ENCODE measurements at regions not wholly inside any gene's neighbourhood (a gene's known extent, or its start where the extent isn't known, plus 50 kb on each side); places are given as distances from the start of the nearest gene placed in this dataset.

GRCh38 chr13:104267206-104267811 lies 1201.1 kb upstream of the SLC10A2 start:
- H3K27ac ChIP-seq (ENCODE audit: low read length): no peak overlapping the region
- H3K9me3 ChIP-seq (ENCODE audit: insufficient read depth, low read length, severe bottlenecking): no peaks in the 10 kb centered on the region
- no peak overlapping the region for H3K4me3 ChIP-seq (ENCODE audit: low read depth in 1 of 2, low read length in 2 of 2)
- no peak for TF ChIP-seq EZH2 (IDR thresholded peaks at IDR 0.05; ENCODE audit: borderline replicate concordance, low read depth, low read length, severe bottlenecking)
- no peak for TF ChIP-seq CTCF (IDR thresholded peaks at IDR 0.05; ENCODE audit: borderline replicate concordance, extremely low read depth, low read length, poor library complexity, severe bottlenecking)
- H2AFZ ChIP-seq (ENCODE audit: low read depth, low read length): no peak overlapping the region
- no peak overlapping the region for H3K4me2 ChIP-seq (ENCODE audit: insufficient read depth, low read length)
- no peak for DNase-seq
- H3K9ac ChIP-seq (ENCODE audit: low read depth, low read length): no peak overlapping the region
- no peaks in the 10 kb centered on the region for H3K36me3 ChIP-seq (ENCODE audit: insufficient read depth, low read length)
- ATAC-seq (ENCODE audit: insufficient read depth, low read depth): no peak
- no peaks in the 10 kb centered on the region for H4K20me1 ChIP-seq (ENCODE audit: insufficient read depth, low read length)
- no peaks in the 10 kb centered on the region for H3K27me3 ChIP-seq (ENCODE audit: insufficient read depth, low read length, poor library complexity)
- no peaks in the 10 kb centered on the region for H3K79me2 ChIP-seq (ENCODE audit: insufficient read depth, low read length)
- H3K4me1 ChIP-seq (ENCODE audit: insufficient read depth, low read length): no peaks in the 10 kb centered on the region

GRCh38 chr13:104256701-104257100 lies 1190.5 kb upstream of the SLC10A2 start:
- DNase-seq (no peak), ATAC-seq (ENCODE audit: insufficient read depth, low read depth) (no peak)
- Histone ChIP-seq H3K27me3 (ENCODE audit: insufficient read depth, low read length, poor library complexity) (no peaks in the 10 kb centered on the region), H3K4me1 (ENCODE audit: insufficient read depth, low read length) (no peaks in the 10 kb centered on the region), H3K27ac (ENCODE audit: low read length) (no peak overlapping the region), H3K4me2 (ENCODE audit: insufficient read depth, low read length) (no peak overlapping the region), H3K4me3 (ENCODE audit: low read depth in 1 of 2, low read length in 2 of 2) (no peak overlapping the region), H3K36me3 (ENCODE audit: insufficient read depth, low read length) (no peaks in the 10 kb centered on the region), H3K79me2 (ENCODE audit: insufficient read depth, low read length) (no peaks in the 10 kb centered on the region), H4K20me1 (ENCODE audit: insufficient read depth, low read length) (no peaks in the 10 kb centered on the region), H2AFZ (ENCODE audit: low read depth, low read length) (no peak overlapping the region), H3K9ac (ENCODE audit: low read depth, low read length) (no peak overlapping the region), H3K9me3 (ENCODE audit: insufficient read depth, low read length, severe bottlenecking) (no peaks in the 10 kb centered on the region)
- TF ChIP-seq EZH2 (IDR thresholded peaks at IDR 0.05; ENCODE audit: borderline replicate concordance, low read depth, low read length, severe bottlenecking): no peak
- no peak for TF ChIP-seq CTCF (IDR thresholded peaks at IDR 0.05; ENCODE audit: borderline replicate concordance, extremely low read depth, low read length, poor library complexity, severe bottlenecking)

GRCh38 chr13:104253063-104253680 lies 1187.0 kb upstream of the SLC10A2 start:
- no peak for TF ChIP-seq EZH2 (IDR thresholded peaks at IDR 0.05; ENCODE audit: borderline replicate concordance, low read depth, low read length, severe bottlenecking)
- TF ChIP-seq CTCF (IDR thresholded peaks at IDR 0.05; ENCODE audit: borderline replicate concordance, extremely low read depth, low read length, poor library complexity, severe bottlenecking): no peak
- Histone ChIP-seq H4K20me1 (ENCODE audit: insufficient read depth, low read length) (no peaks in the 10 kb centered on the region), H3K9ac (ENCODE audit: low read depth, low read length) (no peak overlapping the region), H3K4me3 (ENCODE audit: low read depth in 1 of 2, low read length in 2 of 2) (no peak overlapping the region), H3K27me3 (ENCODE audit: insufficient read depth, low read length, poor library complexity) (no peaks in the 10 kb centered on the region), H3K27ac (ENCODE audit: low read length) (no peak overlapping the region), H3K36me3 (ENCODE audit: insufficient read depth, low read length) (no peaks in the 10 kb centered on the region), H3K79me2 (ENCODE audit: insufficient read depth, low read length) (no peaks in the 10 kb centered on the region), H3K4me2 (ENCODE audit: insufficient read depth, low read length) (no peak overlapping the region), H2AFZ (ENCODE audit: low read depth, low read length) (no peak overlapping the region), H3K4me1 (ENCODE audit: insufficient read depth, low read length) (no peaks in the 10 kb centered on the region), H3K9me3 (ENCODE audit: insufficient read depth, low read length, severe bottlenecking) (no peaks in the 10 kb centered on the region)
- DNase-seq (no peak), ATAC-seq (ENCODE audit: insufficient read depth, low read depth) (no peak)
